A673 (cell line): ENCODE measurements at regions not wholly inside any gene's neighbourhood (a gene's known extent, or its start where the extent isn't known, plus 50 kb on each side); places are given as distances from the start of the nearest gene placed in this dataset.

Source experiments
- CTCF ChIP-seq: fragments of 300-800, 200-600 bp; sonication (generic); conservative IDR thresholded peaks from 2 replicates; pipeline ENCODE4 v1.5.1; 2017; ENCODE audit warnings: low read depth, mild to moderate bottlenecking, antibody characterized with exemption, low read length, moderate library complexity, mixed read lengths
- EZH2 ChIP-seq: fragments of 200-600 bp; sonication (generic); IDR thresholded peaks from 2 replicates; pipeline ENCODE4 v1.6.1; 2017; ENCODE audit warnings: borderline replicate concordance, low read depth, mild to moderate bottlenecking, mixed read lengths, antibody characterized with exemption, low read length; ENCODE audit not compliant: poor library complexity, severe bottlenecking

GRCh38 chr11:122279194-122279593 lies 163.2 kb upstream of the BLID start:
- TF ChIP-seq CTCF, result no peak
- no peak for TF ChIP-seq EZH2
